IMR-90 (cell line): ENCODE measurements at regions not wholly inside any gene's neighbourhood (a gene's known extent, or its start where the extent isn't known, plus 50 kb on each side); places are given as distances from the start of the nearest gene placed in this dataset.

Source experiments
- ATAC-seq: fragments of 200-7000 bp; cut with Tn5 transposase; 2 replicates; pipeline ENCODE4 v1.9.1; 2020; ENCODE audit warnings: low read depth, mild to moderate bottlenecking, moderate library complexity
- BruUV-seq: library from RNA; stranded (reverse); fragments of 400-500 nt; replicated peaks from 2 replicates; lab custom pipeline; 2021; lab: Mats Ljungman, UMichigan
- CTCF ChIA-PET: fragments of 300-600 bp; formaldehyde crosslinking; extraction: SDS; loops from one replicate; lab custom pipeline; 2021; ENCODE audit warnings: antibody characterized with exemption; lab: Yijun Ruan, JAX
- POLR2A ChIA-PET: fragments of 300-600 bp; sonication (Branson Sonifier 250); formaldehyde crosslinking; loops from one replicate; lab custom pipeline; 2022; ENCODE audit warnings: antibody characterized with exemption; ENCODE audit not compliant: unreplicated experiment; lab: Charles Lee
- DNase-seq: peaks from one replicate; pipeline ENCODE4 v3.0.0; 2013
- H2AFZ ChIP-seq: replicated peaks from 2 replicates; pipeline ENCODE3; 2013; ENCODE audit warnings: low read length, mild to moderate bottlenecking; ENCODE audit not compliant: poor library complexity
- H2AK5ac ChIP-seq: 2 replicates; pipeline ENCODE4 v1.6.1; 2013; ENCODE audit warnings: low read depth, low read length, inconsistent platforms
- H2AK9ac ChIP-seq: replicated peaks from 2 replicates; pipeline ENCODE3; 2013; ENCODE audit warnings: mild to moderate bottlenecking, low read depth, low read length, moderate library complexity; ENCODE audit not compliant: poor library complexity
- H2BK120ac ChIP-seq: 2 replicates; pipeline ENCODE4 v1.6.1; 2013; ENCODE audit warnings: low read depth, low read length, inconsistent platforms
- H2BK15ac ChIP-seq: 3 replicates; pipeline ENCODE4 v1.6.1; 2013; ENCODE audit warnings: low read depth, low read length, inconsistent platforms
- H2BK20ac ChIP-seq: 2 replicates; pipeline ENCODE4 v1.6.1; 2013; ENCODE audit warnings: low read depth, mild to moderate bottlenecking, inconsistent platforms, low read length, moderate library complexity
- H2BK5ac ChIP-seq: 2 replicates; pipeline ENCODE4 v1.6.1; 2013; ENCODE audit warnings: mild to moderate bottlenecking, low read depth, low read length, inconsistent platforms; ENCODE audit not compliant: poor library complexity, severe bottlenecking
- H3K14ac ChIP-seq: replicated peaks from 2 replicates; pipeline ENCODE4 v1.6.1; 2013; ENCODE audit warnings: low read depth, low read length, inconsistent platforms
- H3K18ac ChIP-seq: 2 replicates; pipeline ENCODE4 v1.6.1; 2013; ENCODE audit warnings: low read depth, low read length, control low read depth
- H3K23ac ChIP-seq: 2 replicates; pipeline ENCODE4 v1.6.1; 2013; ENCODE audit warnings: low read depth, low read length, inconsistent platforms
- H3K27ac ChIP-seq: 2 replicates; pipeline ENCODE4 v1.5.1; 2013; ENCODE audit warnings: mild to moderate bottlenecking, control low read depth, low read length; ENCODE audit not compliant: insufficient read depth
- H3K27me3 ChIP-seq: 2 replicates; pipeline ENCODE4 v1.6.1; 2013; ENCODE audit warnings: low read length; ENCODE audit not compliant: control insufficient read depth, insufficient read depth
- H3K36me3 ChIP-seq: 2 replicates; pipeline ENCODE4 v1.6.1; 2013; ENCODE audit warnings: low read length, mixed read lengths; ENCODE audit not compliant: control insufficient read depth, insufficient read depth
- H3K4ac ChIP-seq: 2 replicates; pipeline ENCODE4 v1.6.1; 2013; ENCODE audit warnings: low read depth, low read length, inconsistent platforms
- H3K4me1 ChIP-seq: 2 replicates; pipeline ENCODE4 v1.6.1; 2013; ENCODE audit warnings: low read length, mixed read lengths; ENCODE audit not compliant: control insufficient read depth, insufficient read depth
- H3K4me2 ChIP-seq: 2 replicates; pipeline ENCODE4 v1.6.1; 2013; ENCODE audit warnings: low read depth, mild to moderate bottlenecking, control low read depth, low read length, moderate library complexity
- H3K4me3 ChIP-seq: 2 replicates; pipeline ENCODE4 v1.5.1; 2013; ENCODE audit warnings: low read depth, mild to moderate bottlenecking, control low read depth, low read length, moderate library complexity; ENCODE audit not compliant: insufficient read depth
- H3K56ac ChIP-seq: 2 replicates; pipeline ENCODE4 v1.6.1; 2013; ENCODE audit warnings: low read length, inconsistent platforms; ENCODE audit not compliant: insufficient read depth; ENCODE audit errors: extremely low read depth
- H3K79me1 ChIP-seq, 2 experiments: 2 replicates each; pipeline ENCODE4 v1.6.1; 2013; ENCODE audit warnings: low read length in 2 of 2, inconsistent platforms in 1 of 2, low read depth in 1 of 2
- H3K9ac ChIP-seq: 2 replicates; pipeline ENCODE4 v1.6.1; 2013; ENCODE audit warnings: low read depth, low read length, control low read depth
- H3K9me1 ChIP-seq: 2 replicates; pipeline ENCODE4 v1.6.1; 2013; ENCODE audit warnings: low read length, inconsistent platforms; ENCODE audit not compliant: insufficient read depth
- H3K9me3 ChIP-seq: 2 replicates; pipeline ENCODE4 v1.6.1; 2013; ENCODE audit warnings: low read length; ENCODE audit not compliant: control insufficient read depth, insufficient read depth
- H4K20me1 ChIP-seq: 2 replicates; pipeline ENCODE4 v1.6.1; 2013; ENCODE audit warnings: low read length, inconsistent platforms; ENCODE audit not compliant: insufficient read depth
- H4K5ac ChIP-seq: 2 replicates; pipeline ENCODE4 v1.6.1; 2013; ENCODE audit warnings: mild to moderate bottlenecking, low read depth, low read length, control low read depth
- H4K8ac ChIP-seq, 2 experiments: 2 replicates each; pipeline ENCODE4 v1.6.1; 2013; ENCODE audit warnings: low read depth in 2 of 2, low read length in 2 of 2, control low read depth in 1 of 2, inconsistent platforms in 1 of 2
- H4K91ac ChIP-seq: 2 replicates; pipeline ENCODE4 v1.6.1; 2013; ENCODE audit warnings: low read depth, low read length, inconsistent platforms; ENCODE audit not compliant: insufficient read depth
- RFX5 ChIP-seq: IDR thresholded peaks from 2 replicates; pipeline ENCODE4 v1.8.0; 2012; ENCODE audit warnings: low read depth, mild to moderate bottlenecking, low read length, moderate library complexity
- WGBS, 2 experiments: methylation state at CpG; one replicate each; pipeline versions ENCODE4 v1.1.5 to v1.1.7; 2013; ENCODE audit warnings: missing lambda C conversion rate in 2 of 2; ENCODE audit not compliant: insufficient read length in 1 of 2; ENCODE audit errors: extremely low coverage in 2 of 2; 5-methylcytosine and 5-hydroxymethylcytosine counted together
- dilution Hi-C: fragments of 300-500 bp; cut with HindIII; formaldehyde crosslinking; loops from one replicate; pipeline ENCODE4 v1.14.3; 2018; ENCODE audit warnings: low sequenced_read_pairs; ENCODE audit not compliant: unreplicated experiment
- in situ Hi-C: fragments of 300-500 bp; cut with MboI; formaldehyde crosslinking; loops from 3 replicates; pipeline ENCODE4 v1.14.3; 2019; ENCODE audit warnings: low sequenced_read_pairs, inconsistent platforms, mixed read lengths
- intact Hi-C: fragments of 100-400 bp; cut with micrococcal nuclease; formaldehyde crosslinking; loops from 2 replicates; pipeline ENCODE4 v1.10.0; 2022

DNA sequence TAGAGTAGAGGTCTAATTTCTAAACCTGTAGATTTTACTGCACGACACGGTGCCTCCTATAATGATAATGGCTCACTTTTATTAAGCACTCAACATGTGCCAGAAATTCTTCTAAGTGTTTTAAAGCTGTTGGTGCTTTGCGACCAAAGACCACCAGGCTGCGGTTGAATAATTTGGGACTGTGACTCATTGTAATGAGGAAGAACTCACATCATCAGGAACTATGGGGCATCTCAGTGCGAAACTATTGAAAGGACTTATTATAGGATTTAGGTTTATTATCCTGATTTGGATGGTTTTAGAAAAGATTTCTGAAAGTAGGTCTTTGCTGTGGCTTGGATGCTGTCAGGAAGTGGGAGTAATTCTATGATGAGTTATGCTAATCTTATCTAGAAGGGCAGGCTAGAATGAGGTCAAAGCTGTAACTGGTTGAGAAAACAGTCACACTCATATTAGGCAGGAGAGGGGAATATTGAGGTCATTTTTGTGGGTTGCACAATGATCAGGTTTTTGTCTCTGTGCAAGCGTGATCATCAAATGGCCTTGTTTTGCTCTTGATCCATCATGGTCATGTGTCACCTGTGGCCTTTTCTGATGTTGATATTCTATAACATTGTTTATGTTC, 266.8 kb downstream of the PCDH20 start:
- Histone ChIP-seq H3K18ac (no peak overlapping the region), H4K8ac (no peak overlapping the region), H2AK5ac (no peak overlapping the region), H3K23ac (no peak overlapping the region), H2BK15ac (no peak overlapping the region), H4K5ac (no peak overlapping the region), H3K27me3 (no peaks in the 10 kb centered on the region), H3K9me1 (no peaks in the 10 kb centered on the region), H2AFZ (no peak overlapping the region), H3K4me3 (no peak overlapping the region), H3K9ac (no peak overlapping the region), H2AK9ac (no peak overlapping the region), H3K27ac (no peak overlapping the region), H3K4me2 (no peak overlapping the region), H3K56ac (no peak overlapping the region), H3K14ac (no peak overlapping the region), H3K79me1 (no peaks in the 10 kb centered on the region), H2BK5ac (no peak overlapping the region), H3K4ac (no peak overlapping the region), H3K36me3 (no peaks in the 10 kb centered on the region), H3K9me3 (peaks cover 16% of the 10 kb centered on the region), H2BK120ac (no peak overlapping the region), H3K4me1 (no peaks in the 10 kb centered on the region), H4K20me1 (no peaks in the 10 kb centered on the region), H2BK20ac (no peak overlapping the region), H4K91ac (no peak overlapping the region)
- no peak for ATAC-seq
- TF ChIP-seq RFX5, result no peak
- dilution Hi-C loops, result no loop called here
- POLR2A ChIA-PET, result no interaction called here
- no TSS peak for BruUV-seq
- DNase-seq, result no peak
- CTCF ChIA-PET, result no interaction called here
- in situ Hi-C loops, result no loop called here
- intact Hi-C loops, result no loop called here
- 100% methylated on average over 1 of the region's 6 CpGs; no CpG with 5 or more reads in 1 of the 2 experiments for WGBS, 2 experiments
